ENCODE measurements at regions not wholly inside any gene's neighbourhood (a gene's known extent, or its start where the extent isn't known, plus 50 kb on each side); places are given as distances from the start of the nearest gene placed in this dataset.

DNA sequence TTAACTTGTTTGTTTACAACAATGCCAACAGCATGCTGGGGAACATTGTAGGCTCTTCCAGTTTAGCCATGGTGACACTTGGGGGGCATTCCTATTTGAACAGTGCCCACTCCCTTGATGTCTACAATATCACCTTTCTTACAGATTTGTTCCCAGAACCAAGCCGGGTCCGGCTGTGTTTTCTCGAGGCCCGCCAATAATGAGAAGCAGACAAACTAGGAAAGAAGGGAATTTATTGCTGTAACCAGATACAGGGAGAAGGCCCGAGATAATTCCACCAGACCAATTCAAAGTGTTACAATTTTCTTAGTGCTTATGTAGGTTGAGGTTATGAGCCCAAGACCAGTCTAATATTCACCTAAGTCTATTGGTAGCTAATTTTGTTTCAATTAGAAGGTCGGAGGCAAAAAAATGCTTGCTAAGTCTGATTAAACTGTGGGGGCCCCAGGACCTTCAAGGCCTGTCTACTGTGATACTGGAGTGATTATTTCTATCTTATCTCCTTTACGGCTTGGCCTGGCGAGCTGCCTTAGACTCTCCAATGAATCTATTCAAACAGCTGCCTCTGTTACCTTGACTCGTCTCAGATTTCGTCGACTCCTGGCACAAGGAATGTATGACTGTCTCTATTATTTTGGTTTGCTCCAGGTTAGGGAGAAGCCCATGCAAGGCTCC, 59.1 kb upstream of the PSME4 start:
- TF ChIP-seq MAFK (IDR thresholded peaks at IDR 0.05; ENCODE audit: low read depth, low read length) (no peak), NRF1 (IDR thresholded peaks at IDR 0.05; ENCODE audit: low read depth, low read length) (no peak), HDAC6 (IDR thresholded peaks at IDR 0.05; ENCODE audit: low read depth, low read length) (no peak), EGR1 (IDR thresholded peaks at IDR 0.05; ENCODE audit: borderline replicate concordance, low read depth, low read length) (no peak), YY1 (IDR thresholded peaks at IDR 0.05; ENCODE audit: low read depth, low read length) (no peak), TAF1 (IDR thresholded peaks at IDR 0.05; ENCODE audit: low read depth, low read length) (no peak), EP300 (IDR thresholded peaks at IDR 0.05; ENCODE audit: borderline replicate concordance in 1 of 2, low read depth in 2 of 2, low read length in 2 of 2) (no peak), ASH2L (IDR thresholded peaks at IDR 0.05; ENCODE audit: low read length) (no peak)
- TF ChIP-seq, protein P1, sequence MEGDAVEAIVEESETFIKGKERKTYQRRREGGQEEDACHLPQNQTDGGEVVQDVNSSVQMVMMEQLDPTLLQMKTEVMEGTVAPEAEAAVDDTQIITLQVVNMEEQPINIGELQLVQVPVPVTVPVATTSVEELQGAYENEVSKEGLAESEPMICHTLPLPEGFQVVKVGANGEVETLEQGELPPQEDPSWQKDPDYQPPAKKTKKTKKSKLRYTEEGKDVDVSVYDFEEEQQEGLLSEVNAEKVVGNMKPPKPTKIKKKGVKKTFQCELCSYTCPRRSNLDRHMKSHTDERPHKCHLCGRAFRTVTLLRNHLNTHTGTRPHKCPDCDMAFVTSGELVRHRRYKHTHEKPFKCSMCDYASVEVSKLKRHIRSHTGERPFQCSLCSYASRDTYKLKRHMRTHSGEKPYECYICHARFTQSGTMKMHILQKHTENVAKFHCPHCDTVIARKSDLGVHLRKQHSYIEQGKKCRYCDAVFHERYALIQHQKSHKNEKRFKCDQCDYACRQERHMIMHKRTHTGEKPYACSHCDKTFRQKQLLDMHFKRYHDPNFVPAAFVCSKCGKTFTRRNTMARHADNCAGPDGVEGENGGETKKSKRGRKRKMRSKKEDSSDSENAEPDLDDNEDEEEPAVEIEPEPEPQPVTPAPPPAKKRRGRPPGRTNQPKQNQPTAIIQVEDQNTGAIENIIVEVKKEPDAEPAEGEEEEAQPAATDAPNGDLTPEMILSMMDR (IDR thresholded peaks at IDR 0.05; ENCODE audit: control extremely low read depth in 1 of 3, insufficient read depth in 1 of 3, low read depth in 1 of 3, low read length in 3 of 3): no peak

All from H1 (cell line).